Activated naive CD4-positive, alpha-beta T cell treated with anti-CD3 and anti-CD28 coated beads for 36 hours (primary cell): ENCODE measurements at regions not wholly inside any gene's neighbourhood (a gene's known extent, or its start where the extent isn't known, plus 50 kb on each side); places are given as distances from the start of the nearest gene placed in this dataset.

Experiments used
- CTCF ChIA-PET: fragments of 350-600 bp; sonication (Branson Sonifier 250); formaldehyde crosslinking; loops from one replicate; lab custom pipeline; 2021; ENCODE audit warnings: antibody characterized with exemption; lab: Charles Lee
- DNase-seq: peaks from one replicate; pipeline ENCODE4 v3.0.0-alpha.2; 2020
- H3K27ac Mint-ChIP-seq: one replicate; pipeline ENCODE4 v1.8.0; 2021; ENCODE audit warnings: mild to moderate bottlenecking, mixed read lengths
- H3K27me3 Mint-ChIP-seq: one replicate; pipeline ENCODE4 v1.8.0; 2021; ENCODE audit warnings: low read depth, mixed read lengths
- H3K36me3 Mint-ChIP-seq: one replicate; pipeline ENCODE4 v1.8.0; 2021; ENCODE audit warnings: low read depth, mixed read lengths
- H3K4me1 Mint-ChIP-seq: one replicate; pipeline ENCODE4 v1.8.0; 2021; ENCODE audit warnings: low read depth, mixed read lengths
- H3K4me3 Mint-ChIP-seq: one replicate; pipeline ENCODE4 v1.8.0; 2021; ENCODE audit warnings: mild to moderate bottlenecking, moderate library complexity, mixed read lengths
- H3K9me3 Mint-ChIP-seq: one replicate; pipeline ENCODE4 v1.8.0; 2021; ENCODE audit warnings: mixed read lengths
- intact Hi-C: fragments of 100-400 bp; cut with micrococcal nuclease; formaldehyde crosslinking; loops from one replicate; pipeline ENCODE4 v1.15.1; 2023

- intact Hi-C loops: no loop called here
- CTCF ChIA-PET: no interaction called here
- Mint-ChIP-seq H3K27me3 (peaks cover 5% of the 10 kb centered on the region), H3K4me3 (no peak overlapping the region), H3K27ac (no peak overlapping the region), H3K36me3 (no peaks in the 10 kb centered on the region), H3K4me1 (no peaks in the 10 kb centered on the region), H3K9me3 (peaks cover 2% of the 10 kb centered on the region)
- no peak for DNase-seq
These were observed 177.3 kb downstream of the IRX2 start for GRCh38 chr5:2574155-2574554.

GRCh38 chr5:2570586-2570985 is 180.9 kb downstream of the IRX2 start:
- Mint-ChIP-seq H3K9me3 (no peaks in the 10 kb centered on the region), H3K27ac (no peak overlapping the region), H3K4me3 (no peak overlapping the region), H3K27me3 (peaks cover 6% of the 10 kb centered on the region), H3K36me3 (no peaks in the 10 kb centered on the region), H3K4me1 (no peaks in the 10 kb centered on the region)
- intact Hi-C loops: no loop called here
- CTCF ChIA-PET: no interaction called here
- DNase-seq: no peak

GRCh38 chr5:2569774-2570542 is 181.5 kb downstream of the IRX2 start:
- CTCF ChIA-PET: no interaction called here
- peaks cover 6% of the 10 kb centered on the region for H3K27me3 Mint-ChIP-seq
- intact Hi-C loops: no loop called here
- no peak overlapping the region for H3K27ac Mint-ChIP-seq
- no peaks in the 10 kb centered on the region for H3K9me3 Mint-ChIP-seq
- no peak for DNase-seq
- H3K4me3 Mint-ChIP-seq: no peak overlapping the region
- no peaks in the 10 kb centered on the region for H3K4me1 Mint-ChIP-seq
- no peaks in the 10 kb centered on the region for H3K36me3 Mint-ChIP-seq

GRCh38 chr5:2569176-2569575 is 182.3 kb downstream of the IRX2 start:
- no peak for DNase-seq
- Mint-ChIP-seq H3K27me3 (peaks cover 6% of the 10 kb centered on the region), H3K4me1 (no peaks in the 10 kb centered on the region), H3K27ac (no peak overlapping the region), H3K4me3 (no peak overlapping the region), H3K36me3 (no peaks in the 10 kb centered on the region), H3K9me3 (no peaks in the 10 kb centered on the region)
- CTCF ChIA-PET: no interaction called here
- intact Hi-C loops: no loop called here

- no peak overlapping the region for H3K27ac Mint-ChIP-seq
- intact Hi-C loops: no loop called here
- DNase-seq: no peak
- H3K27me3 Mint-ChIP-seq: peaks cover 6% of the 10 kb centered on the region
- H3K36me3 Mint-ChIP-seq: no peaks in the 10 kb centered on the region
- CTCF ChIA-PET: no interaction called here
- H3K4me1 Mint-ChIP-seq: no peaks in the 10 kb centered on the region
- peaks cover 1% of the 10 kb centered on the region for H3K9me3 Mint-ChIP-seq
- H3K4me3 Mint-ChIP-seq: no peak overlapping the region
These were observed 185.2 kb downstream of the IRX2 start for GRCh38 chr5:2566284-2566683.

GRCh38 chr5:2565147-2565546 is 186.3 kb downstream of the IRX2 start:
- CTCF ChIA-PET: no interaction called here
- Mint-ChIP-seq H3K4me1 (no peaks in the 10 kb centered on the region), H3K27ac (no peak overlapping the region), H3K27me3 (peaks cover 6% of the 10 kb centered on the region), H3K9me3 (peaks cover 1% of the 10 kb centered on the region), H3K36me3 (no peaks in the 10 kb centered on the region), H3K4me3 (no peak overlapping the region)
- intact Hi-C loops: no loop called here
- no peak for DNase-seq

GRCh38 chr5:2563046-2563445 is 188.4 kb downstream of the IRX2 start:
- CTCF ChIA-PET: no interaction called here
- H3K9me3 Mint-ChIP-seq: peaks cover 1% of the 10 kb centered on the region
- intact Hi-C loops: no loop called here

GRCh38 chr5:2562036-2562435 is 189.4 kb downstream of the IRX2 start:
- intact Hi-C loops: no loop called here
- H3K27me3 Mint-ChIP-seq: peaks cover 2% of the 10 kb centered on the region
- H3K27ac Mint-ChIP-seq: no peak overlapping the region
- H3K4me1 Mint-ChIP-seq: no peaks in the 10 kb centered on the region
- no peak overlapping the region for H3K4me3 Mint-ChIP-seq
- peaks cover 1% of the 10 kb centered on the region for H3K9me3 Mint-ChIP-seq
- H3K36me3 Mint-ChIP-seq: no peaks in the 10 kb centered on the region
- CTCF ChIA-PET: no interaction called here
- no peak for DNase-seq

More at GRCh38 chr5:2563046-2563445, 188.4 kb downstream of the IRX2 start:
- Mint-ChIP-seq H3K36me3 (no peaks in the 10 kb centered on the region), H3K4me1 (no peaks in the 10 kb centered on the region), H3K27me3 (peaks cover 5% of the 10 kb centered on the region), H3K27ac (no peak overlapping the region), H3K4me3 (no peak overlapping the region)
- DNase-seq: no peak

- CTCF ChIA-PET: no interaction called here
These were observed 191.0 kb downstream of the IRX2 start for GRCh38 chr5:2560435-2560834.

GRCh38 chr5:2557435-2557834 is 194.0 kb downstream of the IRX2 start:
- Mint-ChIP-seq H3K9me3 (peaks cover 19% of the 10 kb centered on the region), H3K36me3 (no peaks in the 10 kb centered on the region), H3K27me3 (peaks cover 4% of the 10 kb centered on the region), H3K4me1 (no peaks in the 10 kb centered on the region), H3K4me3 (no peak overlapping the region), H3K27ac (no peak overlapping the region)
- intact Hi-C loops: no loop called here
- no peak for DNase-seq
- CTCF ChIA-PET: no interaction called here

More at GRCh38 chr5:2560435-2560834, 191.0 kb downstream of the IRX2 start:
- Mint-ChIP-seq H3K27ac (no peak overlapping the region), H3K4me1 (no peaks in the 10 kb centered on the region), H3K27me3 (peaks cover 4% of the 10 kb centered on the region), H3K4me3 (no peak overlapping the region), H3K36me3 (no peaks in the 10 kb centered on the region), H3K9me3 (peaks cover 1% of the 10 kb centered on the region)
- intact Hi-C loops: no loop called here
- DNase-seq: no peak

- no peaks in the 10 kb centered on the region for H3K36me3 Mint-ChIP-seq
- H3K27ac Mint-ChIP-seq: no peak overlapping the region
- no peak overlapping the region for H3K4me3 Mint-ChIP-seq
- CTCF ChIA-PET: no interaction called here
- intact Hi-C loops: no loop called here
- H3K27me3 Mint-ChIP-seq: peaks cover 4% of the 10 kb centered on the region
- peaks cover 19% of the 10 kb centered on the region for H3K9me3 Mint-ChIP-seq
- no peaks in the 10 kb centered on the region for H3K4me1 Mint-ChIP-seq
- no peak for DNase-seq
These were observed 195.0 kb downstream of the IRX2 start for GRCh38 chr5:2556375-2556966.

GRCh38 chr5:2553611-2554010 is 197.9 kb downstream of the IRX2 start:
- intact Hi-C loops: no loop called here
- no peak for DNase-seq
- H3K9me3 Mint-ChIP-seq: peaks cover 19% of the 10 kb centered on the region
- no peaks in the 10 kb centered on the region for H3K36me3 Mint-ChIP-seq
- H3K4me3 Mint-ChIP-seq: no peak overlapping the region
- H3K4me1 Mint-ChIP-seq: no peaks in the 10 kb centered on the region
- H3K27ac Mint-ChIP-seq: no peak overlapping the region
- CTCF ChIA-PET: no interaction called here
- H3K27me3 Mint-ChIP-seq: peaks cover 2% of the 10 kb centered on the region

- H3K27ac Mint-ChIP-seq: no peak overlapping the region
These were observed 201.0 kb downstream of the IRX2 start for GRCh38 chr5:2550509-2550908.

More at GRCh38 chr5:2550509-2550908, 201.0 kb downstream of the IRX2 start:
- no peak for DNase-seq
- Mint-ChIP-seq H3K27me3 (no peaks in the 10 kb centered on the region), H3K4me1 (no peaks in the 10 kb centered on the region), H3K9me3 (peaks cover 22% of the 10 kb centered on the region), H3K36me3 (no peaks in the 10 kb centered on the region), H3K4me3 (no peak overlapping the region)
- CTCF ChIA-PET: no interaction called here
- intact Hi-C loops: no loop called here
